Right renal cortex interstitium (tissue), 3 donors: ENCODE measurements at regions not wholly inside any gene's neighbourhood (a gene's known extent, or its start where the extent isn't known, plus 50 kb on each side); places are given as distances from the start of the nearest gene placed in this dataset.

Experiments used
- DNase-seq, 3 donors: peaks; one replicate each; pipeline ENCODE4 v3.0.0-alpha.2; 2013; ENCODE audit warnings: low read depth in 3 of 3, low spot score in 2 of 3

DNA sequence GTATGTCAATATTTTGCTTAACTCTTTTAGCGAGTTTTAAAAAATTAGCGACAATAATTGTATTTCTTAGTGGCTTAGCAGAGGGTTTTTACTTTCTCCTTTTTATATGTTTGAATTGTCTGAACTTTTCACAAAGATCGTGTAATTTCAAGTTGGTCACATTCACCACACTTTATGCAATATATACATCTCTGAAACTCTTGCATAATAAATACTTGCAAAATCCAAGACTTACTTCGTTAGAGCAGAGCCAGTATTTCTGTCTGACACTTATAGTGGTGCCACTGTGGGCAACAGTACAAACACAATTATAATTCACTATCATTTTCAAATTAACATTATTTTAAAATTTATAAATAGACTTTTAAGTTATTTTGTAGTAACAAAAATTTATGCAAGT, 62.0 kb downstream of the SUCNR1 start:
- DNase-seq = no peak

DNA sequence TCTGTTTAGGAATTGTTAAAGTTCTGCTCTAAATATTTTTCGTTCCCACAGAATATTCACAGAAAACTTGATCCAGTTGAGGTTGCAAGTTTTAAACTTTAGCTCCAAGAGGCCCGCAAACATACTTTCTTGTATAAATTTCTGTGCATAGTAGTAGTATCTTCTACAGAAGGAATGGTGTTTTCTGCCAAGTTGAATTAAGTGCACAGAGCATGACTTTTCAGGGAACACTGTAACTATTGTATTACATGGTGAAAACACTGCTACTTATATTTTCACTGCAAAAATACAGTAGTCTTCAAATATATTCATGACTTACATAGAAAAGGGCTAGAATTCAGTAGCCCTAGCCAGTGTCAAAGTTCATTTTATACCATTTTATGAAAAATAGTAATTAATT, 67.0 kb downstream of the SUCNR1 start:
- no peak for DNase-seq

DNA sequence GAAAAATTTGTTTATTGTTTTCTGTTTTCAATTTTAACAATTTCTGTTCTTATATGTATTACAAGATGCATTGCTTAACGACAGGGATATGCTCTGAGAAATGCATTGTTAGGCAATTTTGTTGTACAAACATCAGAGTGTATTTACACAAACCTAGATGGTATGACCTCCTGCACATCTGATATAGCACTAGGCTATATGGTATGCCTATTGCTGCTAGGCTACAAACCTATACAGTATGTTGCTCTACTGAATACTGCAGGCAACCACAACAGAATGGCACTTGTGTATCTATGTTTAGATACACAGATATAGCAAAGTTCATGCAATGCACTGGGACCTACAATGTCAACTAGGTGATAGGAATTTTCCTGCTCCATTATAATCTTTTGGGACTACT, 70.1 kb downstream of the SUCNR1 start:
- DNase-seq = no peak

DNA sequence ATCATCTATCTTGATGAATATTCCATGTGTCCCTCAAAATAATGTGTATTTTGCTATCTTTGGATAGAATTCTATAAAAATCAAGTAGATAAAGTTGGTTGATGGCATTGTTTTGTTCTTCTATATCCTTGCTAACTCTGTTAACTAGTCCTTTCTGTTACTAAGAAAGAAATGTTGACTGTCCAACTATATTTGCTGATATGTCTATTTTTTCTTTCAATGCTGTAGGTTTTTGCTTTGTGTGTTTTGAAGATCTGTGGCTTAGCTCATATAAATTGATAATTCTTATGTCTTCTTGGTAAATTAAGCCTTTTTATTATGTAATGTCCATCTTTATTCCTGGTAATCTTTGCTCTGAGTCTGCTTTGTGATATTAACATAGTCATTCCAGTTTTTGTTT, 70.9 kb downstream of the SUCNR1 start:
- DNase-seq = no peak

DNA sequence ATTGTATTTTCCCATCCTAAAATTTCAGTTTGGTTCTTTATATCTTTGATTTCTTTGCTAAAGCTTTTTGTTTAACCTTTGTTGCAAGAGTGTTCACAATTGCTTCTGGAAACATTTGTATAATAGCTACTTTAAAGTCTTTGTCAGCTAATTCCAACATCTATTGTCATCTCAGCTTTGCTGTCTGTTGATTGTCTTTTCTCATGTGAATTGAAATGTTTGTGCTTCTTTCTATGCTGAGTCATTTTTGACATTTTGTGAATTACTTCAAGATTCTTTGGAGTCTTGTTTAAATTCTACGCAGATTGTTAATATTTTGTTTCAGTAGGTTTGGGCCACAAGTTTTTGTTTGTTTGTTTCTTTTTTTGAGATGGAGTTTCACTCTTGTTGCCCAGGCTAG, 73.2 kb downstream of the SUCNR1 start:
- no peak for DNase-seq

DNA sequence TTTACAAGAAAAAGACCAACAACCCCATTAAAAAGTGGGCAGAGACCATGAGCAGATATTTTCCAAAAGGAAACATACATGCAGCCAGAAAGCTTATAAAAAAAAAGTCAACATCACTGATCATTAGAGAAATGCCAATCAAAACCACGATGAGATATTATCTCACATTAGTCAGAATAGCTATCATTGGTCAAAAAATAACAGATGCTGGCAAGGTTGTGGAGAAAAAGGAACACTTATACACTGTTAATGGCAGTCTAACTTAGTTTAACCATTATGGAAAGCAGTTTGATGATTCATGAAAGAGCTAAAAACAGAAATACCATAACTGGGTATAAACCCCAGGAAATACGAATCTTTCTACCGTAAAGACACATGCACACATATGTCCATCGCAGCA, 76.3 kb downstream of the SUCNR1 start:
- no peak for DNase-seq

DNA sequence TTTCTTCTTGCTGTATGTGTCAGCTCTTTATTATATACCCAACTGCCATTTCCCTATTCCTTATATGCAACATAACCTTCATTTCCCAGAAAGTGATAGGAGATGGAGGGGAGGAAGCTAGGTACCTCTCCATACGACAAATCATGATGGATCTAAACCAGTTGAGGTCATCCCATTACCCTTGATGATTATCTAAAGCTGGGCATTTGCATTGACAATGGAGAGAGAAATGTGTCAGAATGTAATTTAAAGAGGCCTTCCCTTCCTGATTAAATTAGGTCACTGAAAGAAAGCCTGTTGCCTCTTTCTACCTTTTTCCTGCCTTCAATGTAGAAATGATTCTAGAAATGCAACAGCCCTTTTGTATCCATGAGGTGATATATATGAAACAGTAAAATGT, 81.9 kb downstream of the SUCNR1 start:
- no peak for DNase-seq

DNA sequence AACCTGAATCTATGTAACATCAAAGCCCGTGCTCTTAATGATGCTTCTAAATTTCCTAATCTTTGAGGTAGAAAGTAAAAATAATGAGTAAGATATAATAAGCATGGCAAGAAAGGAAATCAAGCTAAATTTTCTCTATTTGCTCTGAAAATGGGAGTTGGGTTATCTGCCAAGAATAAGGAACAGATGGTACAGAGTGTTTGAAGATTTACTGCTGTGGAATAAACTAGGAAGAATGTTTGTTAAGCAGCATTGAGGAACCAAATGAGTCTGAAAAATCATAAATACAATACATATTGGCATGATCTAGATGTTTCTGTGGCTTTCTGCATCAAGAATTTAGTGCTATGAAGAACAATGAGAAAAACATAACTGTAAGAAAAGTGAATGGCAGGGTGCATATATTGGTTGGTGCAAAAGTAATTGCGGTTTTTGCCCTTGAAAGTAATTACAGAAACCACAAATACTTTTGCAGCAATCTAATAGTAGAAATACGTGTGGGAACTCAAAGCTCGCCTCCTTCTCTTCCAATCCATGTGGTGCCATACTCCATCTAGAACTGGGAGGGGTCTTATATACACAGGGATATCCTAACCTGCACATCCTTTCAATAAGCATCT, 87.6 kb downstream of the SUCNR1 start:
- no peak for DNase-seq

DNA sequence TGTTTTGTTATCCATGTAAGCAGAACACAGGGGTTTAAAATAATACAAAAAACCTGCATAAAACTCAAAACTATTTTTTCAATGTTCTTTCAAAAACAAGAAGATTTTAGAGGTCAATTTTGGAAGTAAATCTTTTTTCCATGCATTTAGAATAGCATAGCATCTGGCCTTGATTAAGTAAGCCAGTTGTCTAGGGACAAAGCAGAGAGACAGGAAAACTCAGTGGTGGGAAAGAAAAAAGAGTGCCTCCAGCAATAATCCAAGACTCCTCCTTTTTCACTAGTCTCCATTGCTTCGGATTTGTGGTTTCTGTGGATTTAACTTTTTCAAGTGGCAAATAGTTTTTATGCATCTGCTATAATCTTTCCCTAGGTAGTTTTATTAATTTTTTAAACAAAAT, 88.9 kb downstream of the SUCNR1 start:
- no peak for DNase-seq

DNA sequence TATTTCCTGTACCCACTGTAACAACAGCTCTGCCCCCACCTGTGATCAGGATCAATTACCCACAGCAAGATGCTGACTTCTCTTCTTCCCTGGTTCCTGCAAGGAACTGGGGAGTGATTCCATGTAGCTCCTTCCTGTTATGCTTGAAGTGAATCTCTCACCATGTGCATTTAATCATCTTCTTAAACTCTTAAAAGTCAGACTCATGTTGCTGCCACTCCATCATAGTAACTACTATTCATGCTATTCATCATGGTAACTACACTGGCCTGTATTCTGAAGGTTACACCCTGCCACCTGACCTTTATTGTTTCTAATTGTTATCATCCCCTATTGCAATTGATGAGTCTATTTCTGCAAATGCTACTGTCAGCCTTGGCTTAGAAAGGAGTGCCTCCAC, 89.5 kb downstream of the SUCNR1 start:
- no peak for DNase-seq

DNA sequence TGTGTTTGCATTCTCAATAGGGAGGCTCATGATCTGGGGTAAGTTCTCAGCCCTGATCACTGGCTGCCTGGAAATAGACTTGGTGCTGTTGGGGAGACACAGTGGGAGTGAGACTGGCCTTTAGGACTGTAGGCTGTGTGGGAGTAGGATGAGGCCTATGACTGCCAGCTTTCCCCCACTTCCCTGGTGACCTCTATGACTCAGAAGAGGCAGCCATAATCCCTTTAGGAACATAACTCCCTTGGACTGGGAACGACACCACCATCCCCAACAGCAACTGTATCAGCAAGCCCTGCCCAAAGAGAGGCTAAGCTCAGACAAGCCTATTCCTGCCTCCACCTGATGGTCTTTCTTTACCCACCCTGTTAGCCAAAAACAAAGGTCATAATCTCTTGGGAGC, 91.3 kb downstream of the SUCNR1 start:
- no peak for DNase-seq

DNA sequence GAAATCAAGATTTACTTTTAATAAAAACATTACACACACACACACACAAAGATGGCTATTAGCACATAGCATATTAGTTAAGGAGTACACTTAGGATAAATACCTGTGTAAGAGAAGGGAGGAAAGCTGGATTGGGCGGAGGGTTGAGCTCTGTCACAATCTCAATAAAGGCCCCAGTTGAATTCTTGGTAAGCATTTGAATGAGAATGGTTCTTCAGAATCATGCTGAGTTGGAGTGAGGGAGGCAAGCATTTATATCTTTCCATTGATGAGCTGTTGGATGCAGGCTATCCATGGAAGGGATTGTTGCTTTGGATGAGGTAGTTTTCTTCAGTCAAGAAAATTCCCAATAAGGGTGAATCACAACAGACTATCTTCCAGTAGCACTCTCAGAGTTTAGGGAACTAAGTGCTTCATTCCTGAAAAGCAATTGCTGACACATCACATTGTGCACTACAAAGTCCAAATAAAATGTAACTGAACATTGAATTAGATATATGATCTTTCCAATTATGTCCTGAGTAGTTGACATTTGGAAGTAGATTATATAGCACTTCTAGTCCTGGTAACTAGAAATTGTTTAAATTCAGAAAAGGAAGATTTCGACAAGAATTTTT, 95.7 kb downstream of the SUCNR1 start:
- no peak for DNase-seq

DNA sequence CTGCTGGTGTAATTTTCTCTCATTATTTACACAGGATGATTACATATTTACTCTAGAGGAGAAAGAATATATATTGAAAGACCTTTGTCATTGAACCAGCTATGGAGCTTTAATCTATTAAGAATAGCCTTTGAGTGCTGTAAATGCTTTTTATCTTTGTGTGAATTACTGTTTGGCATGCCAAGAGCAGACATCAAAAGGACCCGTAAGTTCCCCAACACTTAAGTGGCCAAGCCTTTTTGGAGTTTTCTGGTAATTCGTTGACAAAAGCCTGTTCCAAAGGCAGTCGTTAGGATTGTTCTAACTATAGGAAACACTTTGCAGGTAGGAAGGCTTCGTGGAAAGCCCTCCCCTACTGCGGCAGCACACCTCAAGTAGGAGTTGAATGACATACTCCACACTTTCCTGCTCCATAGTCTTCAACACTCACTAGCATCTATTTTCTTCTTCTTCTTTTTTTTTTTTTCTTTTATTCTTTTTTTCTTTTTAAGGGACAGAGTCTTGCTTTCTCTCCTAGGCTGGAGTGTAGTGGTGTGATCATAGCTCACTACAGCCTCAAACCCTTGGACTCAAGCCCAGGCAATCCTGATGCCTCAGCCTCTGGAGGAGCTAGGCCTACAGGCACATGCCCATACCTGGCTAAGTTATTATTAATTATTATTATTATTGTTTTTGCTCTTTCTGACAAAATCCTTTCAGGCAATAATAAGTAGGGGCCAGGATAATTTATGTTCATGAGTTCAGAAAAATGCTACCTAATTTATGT, 98.6 kb downstream of the SUCNR1 start:
- no peak for DNase-seq

DNA sequence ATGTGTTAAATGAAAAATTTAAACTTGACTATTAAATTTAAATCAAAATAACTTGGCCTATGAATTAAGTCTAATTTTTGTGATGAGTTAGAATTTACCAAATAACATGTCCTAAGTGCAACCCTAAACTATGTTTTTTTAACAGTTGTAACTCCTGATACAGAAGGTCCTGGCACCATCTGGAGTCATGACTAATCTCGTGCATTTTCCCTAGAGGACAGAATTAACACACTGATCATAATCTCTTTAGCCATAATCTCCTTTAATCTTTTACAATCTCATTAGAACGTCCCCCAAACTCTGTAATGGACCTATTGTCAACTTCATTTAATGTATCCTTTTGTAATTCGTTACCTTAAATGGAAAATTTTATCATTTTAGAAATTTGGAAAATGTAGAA, 100.6 kb downstream of the SUCNR1 start:
- DNase-seq = no peak

DNA sequence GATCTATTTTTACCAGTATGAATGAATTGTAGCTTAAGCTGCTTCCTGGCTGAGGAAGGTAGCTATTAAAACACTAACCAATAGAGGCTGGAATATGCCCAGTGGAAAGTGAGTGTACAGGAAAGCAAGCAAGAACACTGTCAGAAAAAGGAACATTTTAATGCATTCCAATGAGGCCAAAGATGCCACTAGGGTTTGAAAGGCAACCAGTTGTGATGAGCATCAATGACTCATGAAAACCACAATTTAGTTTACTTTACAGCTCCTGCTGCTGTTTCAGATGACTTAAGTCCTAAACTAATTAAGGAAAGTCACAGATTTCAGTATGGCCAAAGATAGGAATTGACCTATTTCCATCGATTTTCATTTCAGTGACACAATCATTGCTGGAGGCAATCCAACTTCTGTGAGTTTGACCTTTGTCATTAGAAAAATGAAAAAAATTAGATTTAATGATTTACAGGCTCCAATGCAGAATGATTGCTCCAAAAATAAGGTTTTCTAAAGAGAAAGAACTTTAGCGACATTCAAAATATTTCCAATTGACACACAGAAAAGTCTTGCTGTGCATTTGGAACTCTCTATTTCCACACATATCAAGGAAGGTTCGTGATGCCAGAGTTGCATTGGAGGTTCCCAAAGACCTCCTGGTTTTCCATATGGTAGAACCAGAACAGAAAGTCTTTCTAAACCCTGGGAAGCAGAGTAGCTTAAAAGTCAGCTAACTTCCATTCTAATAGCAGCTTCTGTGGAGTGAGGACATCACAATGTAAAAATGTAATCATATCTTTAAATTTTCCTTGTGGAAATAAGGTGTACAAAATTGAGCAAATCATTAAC, 103.0 kb downstream of the SUCNR1 start:
- no peak for DNase-seq

DNA sequence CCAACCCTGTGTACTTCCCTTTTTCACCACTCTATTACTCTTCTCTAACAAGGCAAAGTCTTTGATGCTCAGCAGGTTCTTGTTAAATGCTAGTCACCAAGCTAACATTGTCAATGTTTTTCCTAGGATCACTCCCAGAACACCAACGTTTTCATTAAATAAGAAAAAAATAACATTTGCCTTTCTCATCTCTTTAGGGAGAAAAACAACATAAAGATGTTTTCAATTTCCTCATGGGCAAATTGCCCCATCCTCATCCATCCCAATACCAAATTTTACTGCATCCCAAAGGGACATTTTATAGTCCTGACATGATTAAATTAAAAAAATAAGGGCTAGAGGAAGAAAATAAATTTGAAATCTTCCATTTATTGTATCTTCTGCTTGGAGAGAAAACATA, 106.5 kb downstream of the SUCNR1 start:
- DNase-seq = no peak

DNA sequence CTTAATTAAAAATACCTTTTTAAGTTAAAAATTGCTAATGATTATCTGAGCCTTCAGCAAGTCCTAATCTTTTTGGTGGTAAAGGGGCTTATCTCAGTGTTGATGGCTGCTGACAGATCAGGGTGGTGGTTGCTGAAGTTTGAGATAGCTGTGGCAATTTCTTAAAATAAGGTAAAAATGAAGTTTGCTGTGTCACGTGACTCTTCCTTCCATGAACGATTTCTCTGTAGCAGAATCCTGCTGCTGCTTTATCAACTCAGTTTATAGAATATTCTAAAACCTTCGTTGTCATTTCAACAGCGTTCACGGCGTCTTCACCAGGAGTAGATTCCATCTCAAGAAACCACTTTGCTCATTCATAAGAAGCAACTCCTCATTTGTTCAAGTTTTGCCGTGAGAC, 110.1 kb downstream of the SUCNR1 start:
- no peak for DNase-seq

DNA sequence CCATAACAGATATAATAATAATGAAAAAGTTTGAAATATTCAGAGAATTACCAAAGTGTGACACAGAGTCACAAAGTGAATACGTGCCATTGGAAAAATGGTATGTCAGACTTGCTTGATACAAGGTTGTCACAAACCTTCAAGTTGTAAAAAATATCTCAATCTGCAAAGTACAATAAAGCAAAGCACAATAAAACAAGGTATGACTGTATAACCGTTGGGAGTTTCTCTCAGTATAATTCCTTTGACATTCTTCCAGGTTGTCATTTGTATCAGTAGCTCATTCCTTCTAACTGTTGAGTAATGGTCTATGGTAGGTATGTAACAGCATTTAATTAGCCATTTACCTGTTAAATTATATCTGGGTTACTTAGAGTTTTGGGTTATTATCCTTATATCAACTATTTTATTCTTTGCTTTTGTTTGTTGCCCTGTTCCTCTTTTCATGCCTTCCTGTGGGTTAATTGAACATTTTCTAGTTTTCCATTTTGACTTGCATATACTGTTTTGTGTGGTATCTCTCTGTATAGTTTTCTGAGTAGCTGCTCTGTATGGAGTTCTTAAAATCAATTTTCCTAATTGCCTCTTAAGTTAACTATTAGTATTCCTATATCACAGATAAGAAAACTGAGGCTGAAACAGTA, 112.5 kb downstream of the SUCNR1 start:
- no peak for DNase-seq

DNA sequence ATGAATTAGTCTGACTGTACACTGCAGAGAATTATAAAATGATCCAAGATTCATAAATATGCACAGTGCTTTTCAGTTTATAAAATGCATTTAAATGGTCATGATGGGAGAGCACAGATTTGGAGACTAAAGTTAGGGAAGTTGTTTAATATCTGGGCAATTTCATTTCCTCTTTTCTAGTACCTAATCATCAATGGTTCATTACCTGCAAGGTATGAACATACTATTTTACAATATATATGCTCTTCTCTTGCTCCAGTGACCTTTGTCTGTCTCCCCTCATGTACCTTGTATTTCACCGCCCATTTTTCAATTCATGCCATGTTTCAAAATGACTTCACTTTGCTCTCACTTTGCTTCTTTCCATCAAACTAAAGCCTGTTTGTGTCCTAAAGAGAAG, 114.5 kb downstream of the SUCNR1 start:
- DNase-seq = no peak

DNA sequence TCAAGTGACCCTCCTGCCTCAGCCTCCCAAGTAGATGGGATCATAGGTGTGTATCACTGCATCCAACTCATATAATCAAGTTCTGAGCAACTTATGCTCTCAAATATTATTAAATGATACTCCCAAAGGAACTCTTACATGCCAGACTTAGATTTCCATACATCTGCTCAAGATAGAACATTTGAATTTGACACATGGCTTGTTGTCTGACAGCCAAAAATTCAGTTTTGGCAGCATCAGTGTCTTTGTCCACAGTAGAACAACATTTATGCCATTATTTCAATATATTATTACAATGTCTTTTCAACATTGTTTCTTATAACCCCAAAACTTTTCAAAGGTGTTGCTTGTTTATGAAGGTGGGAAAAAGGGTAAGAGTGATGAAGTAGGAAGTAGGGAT, 116.2 kb downstream of the SUCNR1 start:
- DNase-seq = no peak
